ENCODE measurements at regions not wholly inside any gene's neighbourhood (a gene's known extent, or its start where the extent isn't known, plus 50 kb on each side); places are given as distances from the start of the nearest gene placed in this dataset.

DNA sequence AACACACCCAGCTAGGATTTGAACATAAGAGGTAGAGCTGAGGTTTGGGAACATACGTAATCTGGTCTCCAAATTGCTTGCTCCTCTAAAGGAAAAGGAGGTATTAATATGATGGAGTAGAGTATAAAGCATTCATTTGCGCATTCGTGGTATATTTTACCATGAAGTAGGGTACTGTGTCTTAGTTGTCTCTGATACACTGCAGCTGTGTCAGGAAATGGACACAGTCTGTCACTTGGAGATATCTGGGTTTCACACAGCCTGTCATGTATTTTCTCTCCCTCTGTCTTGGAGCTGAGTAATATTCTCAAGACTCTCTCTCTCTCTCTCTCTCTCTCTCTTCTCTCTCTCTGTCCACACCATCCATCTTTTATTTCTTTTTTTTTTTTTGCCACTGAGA is 274.8 kb upstream of the UGT8 start:
- no peak for TF ChIP-seq CTCF (IDR thresholded peaks at IDR 0.05)
- no peak for TF ChIP-seq EZH2 (IDR thresholded peaks at IDR 0.05; ENCODE audit: borderline replicate concordance, insufficient read depth, low read depth, low read length, poor library complexity, severe bottlenecking)
